SU-DHL-6 (cell line): ENCODE measurements at regions not wholly inside any gene's neighbourhood (a gene's known extent, or its start where the extent isn't known, plus 50 kb on each side); places are given as distances from the start of the nearest gene placed in this dataset.

ENCODE experiments used
- H2AFZ ChIP-seq: fragments of 200-600 bp; sonication (generic); 2 replicates; pipeline ENCODE4 v1.6.1; 2014; ENCODE audit warnings: low read depth, mild to moderate bottlenecking, moderate library complexity, mixed read lengths, antibody characterized with exemption, low read length; ENCODE audit not compliant: severe bottlenecking
- H3F3A ChIP-seq: fragments of 200-600 bp; shearing (Covaris generic); 2 replicates; pipeline ENCODE4 v1.6.0; 2016; ENCODE audit warnings: antibody characterized with exemption, mild to moderate bottlenecking; ENCODE audit not compliant: insufficient read depth
- H3K27ac ChIP-seq: fragments of 200-600 bp; sonication (generic); 2 replicates; pipeline ENCODE4 v1.5.1; 2016; ENCODE audit warnings: low read depth, mild to moderate bottlenecking, low read length, moderate library complexity, mixed read lengths
- H3K27me3 ChIP-seq: fragments of 200-600 bp; sonication (generic), shearing (Covaris generic); 2 replicates; pipeline ENCODE4 v1.6.0; 2014; ENCODE audit warnings: mild to moderate bottlenecking, low read length
- H3K36me3 ChIP-seq: fragments of 200-600 bp; sonication (generic); 2 replicates; pipeline ENCODE4 v1.6.1; 2014; ENCODE audit warnings: mild to moderate bottlenecking, low read length, mixed read lengths
- H3K4me2 ChIP-seq: fragments of 300-600, 200-600 bp; shearing (Covaris generic), sonication (generic); 2 replicates; pipeline ENCODE4 v1.6.0; 2014; ENCODE audit warnings: low read length, low read depth, mild to moderate bottlenecking; ENCODE audit not compliant: poor library complexity, severe bottlenecking
- H3K4me3 ChIP-seq: fragments of 200-600 bp; sonication (generic); 2 replicates; pipeline ENCODE4 v1.5.1; 2014; ENCODE audit warnings: antibody characterized with exemption, low read length, mild to moderate bottlenecking, mixed read lengths; ENCODE audit not compliant: insufficient read depth, poor library complexity, severe bottlenecking
- H3K79me2 ChIP-seq: fragments of 200-600 bp; sonication (generic); 2 replicates; pipeline ENCODE4 v1.6.1; 2014; ENCODE audit warnings: mild to moderate bottlenecking, low read length, moderate library complexity; ENCODE audit not compliant: insufficient read depth
- H3K9ac ChIP-seq: fragments of 200-600 bp; sonication (generic); 2 replicates; pipeline ENCODE4 v1.7.0; 2014; ENCODE audit warnings: mild to moderate bottlenecking, low read length
- H3K9me2 ChIP-seq: fragments of 200-600 bp; sonication (generic); replicated peaks from 2 replicates; pipeline ENCODE4 v1.6.1; 2014; ENCODE audit warnings: low read length; ENCODE audit not compliant: insufficient read depth
- H3K9me3 ChIP-seq: fragments of 200-600 bp; sonication (generic); 2 replicates; pipeline ENCODE4 v1.6.1; 2014; ENCODE audit warnings: low read length, mixed read lengths; ENCODE audit not compliant: insufficient read depth
- H4K20me1 ChIP-seq: fragments of 200-600 bp; sonication (generic); 2 replicates; pipeline ENCODE4 v1.6.1; 2014; ENCODE audit warnings: low read depth, mild to moderate bottlenecking, antibody characterized with exemption, low read length, moderate library complexity, mixed read lengths
- CTCF ChIP-seq: fragments of 200-600 bp; sonication (generic); IDR thresholded peaks from one replicate; pipeline ENCODE4 v1.5.1; 2017; ENCODE audit warnings: antibody characterized with exemption, mild to moderate bottlenecking, low read length, moderate library complexity; ENCODE audit not compliant: insufficient read depth, poor library complexity, severe bottlenecking
- EZH2phosphoT487 ChIP-seq: fragments of 200-600 bp; sonication (generic), shearing (Covaris generic); conservative IDR thresholded peaks from 2 replicates; pipeline ENCODE4 v1.6.1; 2018; ENCODE audit warnings: mild to moderate bottlenecking, antibody characterized with exemption, low read length, moderate library complexity, mixed read lengths

DNA sequence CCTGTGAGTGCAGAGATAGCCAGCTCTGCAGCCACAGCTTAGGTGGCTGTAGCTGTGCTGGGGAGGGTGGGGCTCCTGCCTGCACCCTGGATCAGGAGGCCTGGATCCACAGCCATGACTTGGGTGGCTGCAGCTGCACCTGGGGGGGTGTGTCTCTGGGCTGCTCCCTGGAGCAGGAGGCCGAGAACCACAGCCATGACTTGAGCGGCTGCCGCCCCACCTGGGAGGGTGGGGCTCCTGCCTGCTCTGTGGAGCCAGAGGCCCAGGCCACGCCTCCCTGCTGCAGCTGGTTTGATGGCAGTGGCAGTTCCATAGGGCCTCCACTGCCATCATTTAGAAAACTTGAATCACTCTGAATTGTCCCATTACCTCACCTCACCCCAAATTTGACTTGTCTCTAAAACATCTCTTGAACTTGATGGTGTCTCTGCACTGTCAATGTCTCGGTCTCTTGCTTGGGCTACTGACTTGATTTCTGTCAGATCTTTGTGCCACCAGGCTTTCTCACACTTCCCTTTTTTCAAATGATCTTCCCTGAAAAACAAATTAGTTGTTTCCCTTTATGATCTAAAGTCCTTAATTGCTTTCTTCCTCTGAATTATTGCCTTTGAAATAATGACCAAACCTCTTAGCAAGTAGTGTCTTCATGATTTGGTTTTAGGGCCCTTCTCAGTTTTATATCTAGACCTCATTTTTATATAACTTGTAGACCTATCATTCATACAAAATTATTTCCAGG lies 313.2 kb upstream of the MME start:
- H4K20me1 ChIP-seq: no peaks in the 10 kb centered on the region
- no peaks in the 10 kb centered on the region for H3K9me3 ChIP-seq
- no peak overlapping the region for H3K4me2 ChIP-seq
- H3K27me3 ChIP-seq: no peaks in the 10 kb centered on the region
- no peak overlapping the region for H3K4me3 ChIP-seq
- no peak overlapping the region for H3K27ac ChIP-seq
- H3K79me2 ChIP-seq: no peaks in the 10 kb centered on the region
- H3K36me3 ChIP-seq: no peaks in the 10 kb centered on the region
- TF ChIP-seq EZH2phosphoT487: no peak
- TF ChIP-seq CTCF: no peak
- H3F3A ChIP-seq: no peaks in the 10 kb centered on the region
- H3K9ac ChIP-seq: no peak overlapping the region
- no peak overlapping the region for H2AFZ ChIP-seq
- H3K9me2 ChIP-seq: no peaks in the 10 kb centered on the region

DNA sequence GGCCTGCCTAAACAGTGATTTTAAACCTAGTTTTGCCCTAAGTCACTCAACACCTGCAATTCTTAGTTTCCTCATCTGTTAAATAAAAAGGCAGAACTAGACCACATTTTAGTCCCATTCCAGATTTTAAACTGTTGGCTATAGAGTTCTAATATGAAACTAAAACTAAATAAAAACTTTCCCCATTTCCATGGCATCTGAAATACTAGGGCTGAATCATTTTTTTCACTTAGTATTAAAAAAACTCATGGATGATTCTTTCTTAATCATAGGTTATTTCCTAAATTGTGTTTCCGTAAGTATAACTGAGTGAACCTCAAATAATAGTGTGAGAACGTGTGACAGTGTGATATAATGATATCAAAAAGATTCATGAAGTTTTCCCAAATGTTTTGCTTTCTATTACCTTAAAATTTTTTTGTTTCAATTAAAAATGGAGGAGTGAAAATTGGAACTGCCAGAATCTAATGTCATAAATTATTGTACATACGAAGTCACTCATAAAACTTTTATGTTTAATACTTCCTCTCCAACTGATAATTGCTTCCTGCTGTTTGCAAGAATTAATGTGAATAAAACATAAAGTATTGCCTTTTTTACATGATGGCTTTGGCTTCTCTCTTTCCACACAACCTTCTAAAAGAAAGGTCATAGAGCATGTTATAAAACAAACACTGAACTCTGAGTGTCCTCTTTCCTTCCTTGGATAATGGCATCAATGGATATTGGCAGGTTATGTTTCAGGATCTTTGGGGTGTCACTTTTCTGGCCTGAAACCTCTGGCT lies 315.1 kb upstream of the MME start:
- H3K27me3 ChIP-seq: no peaks in the 10 kb centered on the region
- no peak overlapping the region for H3K9ac ChIP-seq
- H3K4me3 ChIP-seq: no peak overlapping the region
- no peak overlapping the region for H3K27ac ChIP-seq
- no peaks in the 10 kb centered on the region for H4K20me1 ChIP-seq
- H3K9me3 ChIP-seq: no peaks in the 10 kb centered on the region
- H3F3A ChIP-seq: no peaks in the 10 kb centered on the region
- H3K9me2 ChIP-seq: no peaks in the 10 kb centered on the region
- no peak overlapping the region for H3K4me2 ChIP-seq
- no peak for TF ChIP-seq EZH2phosphoT487
- no peak for TF ChIP-seq CTCF
- H2AFZ ChIP-seq: no peak overlapping the region
- H3K79me2 ChIP-seq: no peaks in the 10 kb centered on the region
- H3K36me3 ChIP-seq: no peaks in the 10 kb centered on the region

DNA sequence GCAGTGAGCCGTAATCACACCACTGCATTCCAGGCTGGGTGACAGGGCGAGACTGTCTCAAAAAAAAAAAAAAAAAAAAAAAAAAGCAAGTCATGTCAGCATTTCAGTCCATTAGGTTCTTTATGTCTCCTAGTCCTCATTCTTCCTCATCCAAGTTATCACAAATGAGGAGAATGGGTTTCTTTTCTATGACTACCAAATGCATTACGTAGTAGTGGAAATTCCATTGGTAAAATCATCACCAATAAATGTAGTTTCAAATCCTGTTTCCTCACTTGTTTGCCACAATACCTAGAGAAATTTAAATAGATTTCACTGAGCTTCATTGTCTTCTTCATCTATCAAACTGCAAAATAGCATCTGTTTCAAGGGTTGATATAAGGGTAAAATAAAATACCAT lies 317.6 kb upstream of the MME start:
- H3K9me3 ChIP-seq: no peaks in the 10 kb centered on the region
- no peaks in the 10 kb centered on the region for H4K20me1 ChIP-seq
- H3K4me2 ChIP-seq: no peak overlapping the region
- no peaks in the 10 kb centered on the region for H3K36me3 ChIP-seq
- no peak overlapping the region for H2AFZ ChIP-seq
- no peak overlapping the region for H3K9ac ChIP-seq
- H3K27me3 ChIP-seq: no peaks in the 10 kb centered on the region
- H3F3A ChIP-seq: no peaks in the 10 kb centered on the region
- H3K79me2 ChIP-seq: no peaks in the 10 kb centered on the region
- no peaks in the 10 kb centered on the region for H3K9me2 ChIP-seq
- H3K27ac ChIP-seq: no peak overlapping the region
- no peak overlapping the region for H3K4me3 ChIP-seq
- TF ChIP-seq EZH2phosphoT487 (no peak), CTCF (no peak)
